Loucy (cell line): ENCODE measurements at regions not wholly inside any gene's neighbourhood (a gene's known extent, or its start where the extent isn't known, plus 50 kb on each side); places are given as distances from the start of the nearest gene placed in this dataset.

Experiments used
- H2AFZ ChIP-seq: fragments of 200-600 bp; sonication (generic); 2 replicates; pipeline ENCODE4 v1.6.0; 2016; ENCODE audit warnings: antibody characterized with exemption, mild to moderate bottlenecking, low read length, moderate library complexity
- H3F3A ChIP-seq: fragments of 200-600 bp; 2 replicates; pipeline ENCODE4 v1.6.0; 2016; ENCODE audit warnings: antibody characterized with exemption, low read depth, mild to moderate bottlenecking
- H3K27me3 ChIP-seq: fragments of 200-600 bp; sonication (generic); 2 replicates; pipeline ENCODE4 v1.6.1; 2014; ENCODE audit warnings: low read length, mild to moderate bottlenecking; ENCODE audit not compliant: insufficient read depth, poor library complexity, severe bottlenecking
- H3K36me3 ChIP-seq: fragments of 200-600 bp; sonication (generic); 2 replicates; pipeline ENCODE4 v1.6.1; 2016; ENCODE audit warnings: low read length; ENCODE audit not compliant: insufficient read depth
- H3K4me1 ChIP-seq: fragments of 200-600 bp; sonication (generic); 2 replicates; pipeline ENCODE4 v1.5.1; 2014; ENCODE audit warnings: low read length, mild to moderate bottlenecking; ENCODE audit not compliant: insufficient read depth, poor library complexity, severe bottlenecking
- H3K4me2 ChIP-seq: fragments of 200-600 bp; sonication (generic); 2 replicates; pipeline ENCODE4 v1.6.0; 2014; ENCODE audit warnings: antibody characterized with exemption, low read length, low read depth, mild to moderate bottlenecking; ENCODE audit not compliant: poor library complexity, severe bottlenecking
- H3K4me3 ChIP-seq: fragments of 200-600 bp; sonication (generic); 2 replicates; pipeline ENCODE4 v1.5.1; 2014; ENCODE audit warnings: low read length, mild to moderate bottlenecking, mixed read lengths; ENCODE audit not compliant: poor library complexity, severe bottlenecking
- H3K79me2 ChIP-seq: fragments of 200-600 bp; sonication (generic); 2 replicates; pipeline ENCODE4 v1.6.1; 2014; ENCODE audit warnings: low read length; ENCODE audit not compliant: insufficient read depth
- H3K9ac ChIP-seq: fragments of 200-600 bp; sonication (generic); 2 replicates; pipeline ENCODE4 v1.6.0; 2014; ENCODE audit warnings: mild to moderate bottlenecking, low read depth, low read length, moderate library complexity; ENCODE audit not compliant: poor library complexity, severe bottlenecking
- H3K9me2 ChIP-seq: fragments of 200-600 bp; sonication (generic); replicated peaks from 2 replicates; pipeline ENCODE4 v1.6.1; 2016; ENCODE audit warnings: low read depth, low read length, mixed read lengths
- H3K9me3 ChIP-seq: fragments of 200-600 bp; sonication (generic); 2 replicates; pipeline ENCODE4 v1.6.1; 2014; ENCODE audit warnings: mild to moderate bottlenecking, antibody characterized with exemption, low read length, low read depth; ENCODE audit not compliant: insufficient read depth
- H4K20me1 ChIP-seq: fragments of 200-600 bp; sonication (generic); 2 replicates; pipeline ENCODE4 v1.6.0; 2014; ENCODE audit warnings: antibody characterized with exemption, low read length, mild to moderate bottlenecking; ENCODE audit not compliant: insufficient read depth, poor library complexity, severe bottlenecking
- CTCF ChIP-seq: fragments of 200-600 bp; sonication (generic); conservative IDR thresholded peaks from 2 replicates; pipeline ENCODE4 v1.5.1; 2014; ENCODE audit warnings: mild to moderate bottlenecking, antibody characterized with exemption, low read length
- EZH2phosphoT487 ChIP-seq: fragments of 200-600 bp; IDR thresholded peaks from 2 replicates; pipeline ENCODE4 v1.6.1; 2018; ENCODE audit warnings: antibody characterized with exemption, mild to moderate bottlenecking, moderate library complexity, borderline replicate concordance

GRCh38 chr4:188246488-188246887, 107.2 kb downstream of the TRIML1 start:
- Histone ChIP-seq H3K36me3 (no peaks in the 10 kb centered on the region), H3K9ac (no peak overlapping the region), H2AFZ (no peak overlapping the region), H3K4me3 (no peak overlapping the region), H3K27me3 (no peaks in the 10 kb centered on the region), H3K9me3 (peaks cover 4% of the 10 kb centered on the region; the same call in 1 of the 2 replicates), H3K4me1 (no peaks in the 10 kb centered on the region), H3K4me2 (no peak overlapping the region), H3F3A (no peaks in the 10 kb centered on the region), H3K9me2 (no peaks in the 10 kb centered on the region), H4K20me1 (no peaks in the 10 kb centered on the region), H3K79me2 (no peaks in the 10 kb centered on the region)
- no peak for TF ChIP-seq CTCF
- TF ChIP-seq EZH2phosphoT487, result no peak

DNA sequence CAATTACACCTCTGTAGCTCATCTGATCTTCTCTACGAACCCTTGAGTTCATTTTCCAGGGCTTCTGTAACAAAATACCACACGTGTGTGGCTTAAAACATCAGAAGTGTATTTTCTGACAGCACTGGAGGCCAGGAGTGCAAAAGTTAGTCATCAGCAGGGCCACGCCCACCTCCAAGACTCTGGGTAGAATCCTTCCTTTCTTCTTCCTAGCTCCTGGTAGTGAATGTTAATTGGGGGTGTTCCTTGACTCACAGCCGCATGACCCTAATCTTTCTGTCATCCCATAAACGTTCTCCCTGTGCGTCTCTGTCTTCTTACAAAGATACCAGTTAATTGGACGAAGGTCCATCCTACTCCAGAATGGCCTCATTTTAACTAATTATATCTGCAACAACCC, 115.0 kb downstream of the TRIML1 start:
- Histone ChIP-seq H3K9me2 (no peaks in the 10 kb centered on the region), H4K20me1 (no peaks in the 10 kb centered on the region), H3K4me1 (no peaks in the 10 kb centered on the region), H3K9me3 (0 out of 2 replicates have a peak, but pooled peaks cover 3% of the 10 kb centered on the region), H3K9ac (no peak overlapping the region), H3F3A (no peaks in the 10 kb centered on the region), H3K27me3 (no peaks in the 10 kb centered on the region), H3K79me2 (no peaks in the 10 kb centered on the region), H2AFZ (no peak overlapping the region), H3K4me3 (no peak overlapping the region), H3K4me2 (no peak overlapping the region), H3K36me3 (no peaks in the 10 kb centered on the region)
- TF ChIP-seq CTCF (no peak), EZH2phosphoT487 (no peak)

GRCh38 chr4:188262464-188262863, 123.2 kb downstream of the TRIML1 start:
- Histone ChIP-seq H3K9me3 (peaks cover 14% of the 10 kb centered on the region; the same call in 1 of the 2 replicates), H3K4me1 (no peaks in the 10 kb centered on the region), H4K20me1 (no peaks in the 10 kb centered on the region), H3F3A (no peaks in the 10 kb centered on the region), H3K27me3 (no peaks in the 10 kb centered on the region), H3K4me3 (no peak overlapping the region), H3K79me2 (no peaks in the 10 kb centered on the region), H3K9me2 (no peaks in the 10 kb centered on the region), H2AFZ (no peak overlapping the region), H3K4me2 (no peak overlapping the region), H3K36me3 (no peaks in the 10 kb centered on the region), H3K9ac (no peak overlapping the region)
- no peak for TF ChIP-seq EZH2phosphoT487

- Histone ChIP-seq H3K4me2 (no peak overlapping the region), H3F3A (no peaks in the 10 kb centered on the region), H2AFZ (no peak overlapping the region), H3K9me2 (no peaks in the 10 kb centered on the region), H4K20me1 (no peaks in the 10 kb centered on the region), H3K4me1 (no peaks in the 10 kb centered on the region), H3K9me3 (peaks cover 12% of the 10 kb centered on the region; the same call in 1 of the 2 replicates), H3K27me3 (no peaks in the 10 kb centered on the region), H3K4me3 (no peak overlapping the region), H3K36me3 (no peaks in the 10 kb centered on the region), H3K79me2 (no peaks in the 10 kb centered on the region), H3K9ac (no peak overlapping the region)
- no peak for TF ChIP-seq CTCF
- TF ChIP-seq EZH2phosphoT487, result no peak
These were observed 124.1 kb downstream of the TRIML1 start for GRCh38 chr4:188263321-188263720.
